HepG2 (cell line): ENCODE measurements at regions not wholly inside any gene's neighbourhood (a gene's known extent, or its start where the extent isn't known, plus 50 kb on each side); places are given as distances from the start of the nearest gene placed in this dataset.

ENCODE experiments used
- ATAC-seq: fragments of 200-7000 bp; cut with Tn5 transposase; 3 replicates; pipeline ENCODE4 v1.9.1; 2020; ENCODE audit warnings: mild to moderate bottlenecking, moderate library complexity
- BruUV-seq: library from RNA; stranded (reverse); fragments of 400-500 nt; replicated peaks from 2 replicates; lab custom pipeline; 2021; lab: Mats Ljungman, UMichigan
- CTCF ChIA-PET: fragments of 300-600 bp; formaldehyde crosslinking; extraction: SDS; loops from one replicate; lab custom pipeline; 2021; ENCODE audit warnings: low total read pairs, inconsistent platforms, low intra/inter-chr PET ratio; lab: Yijun Ruan, JAX
- POLR2A ChIA-PET: fragments of 350-600 bp; sonication (Branson Sonifier 250); formaldehyde crosslinking; loops from one replicate; lab custom pipeline; 2020; ENCODE audit warnings: antibody characterized with exemption, inconsistent platforms; lab: Yijun Ruan, JAX
- DNase-seq: peaks from one replicate; pipeline ENCODE4 v3.0.0-alpha.2; 2015; ENCODE audit warnings: low spot score
- FAIRE-seq: peaks from 3 replicates; lab custom pipeline; 2011; peaks lifted over from hg19 to GRCh38; lab: Jason Lieb, UNC
- H2AFZ ChIP-seq: one replicate; pipeline ENCODE4 v1.6.1; 2011; ENCODE audit warnings: low read length, inconsistent platforms
- H3K27ac ChIP-seq: fragments of 300-600 bp; 3 replicates; pipeline ENCODE4 v1.8.0; 2011; ENCODE audit warnings: mixed run types, mild to moderate bottlenecking, mixed read lengths, low read length, inconsistent platforms; ENCODE audit not compliant: insufficient read depth; ENCODE audit errors: extremely low read length
- H3K27me3 ChIP-seq, 2 experiments: fragments of 200-600 bp in 1 of 2; 2 replicates in 1 of 2; 3 replicates in 1 of 2; pipeline versions ENCODE4 v1.6.0 to v1.8.0; 2011; ENCODE audit warnings: low read length in 2 of 2, mild to moderate bottlenecking in 2 of 2, moderate library complexity in 2 of 2, inconsistent platforms in 1 of 2; ENCODE audit not compliant: insufficient read depth in 2 of 2, control insufficient read depth in 1 of 2
- H3K36me3 ChIP-seq, 2 experiments: fragments of 200-600 bp in 1 of 2; replicated peaks in 1 of 2; 2 replicates in 1 of 2; 3 replicates in 1 of 2; pipeline versions ENCODE4 v1.5.1 to v1.8.0; 2011; ENCODE audit warnings: low read length in 2 of 2, inconsistent platforms in 1 of 2; ENCODE audit not compliant: insufficient read depth in 2 of 2, control insufficient read depth in 1 of 2
- H3K4me1 ChIP-seq: 2 replicates; pipeline ENCODE4 v1.5.1; 2012; ENCODE audit warnings: low read length, inconsistent platforms; ENCODE audit not compliant: insufficient read depth
- H3K4me2 ChIP-seq: 2 replicates; pipeline ENCODE4 v1.6.0; 2011; ENCODE audit warnings: low read depth, low read length, inconsistent platforms
- H3K4me3 ChIP-seq, 3 experiments: fragments of 200-600 bp in 1 of 3; sonication (generic), shearing (Covaris generic) in 1 of 3; replicated peaks in 1 of 3; 2 replicates each; pipeline ENCODE4 v1.5.1; 2011 to 2016; ENCODE audit warnings: low read length in 3 of 3, inconsistent platforms in 2 of 3, low read depth in 2 of 3, mild to moderate bottlenecking in 2 of 3, control low read depth in 1 of 3, mixed read lengths in 1 of 3; ENCODE audit not compliant: insufficient read depth in 1 of 3
- H3K79me2 ChIP-seq: one replicate; pipeline ENCODE4 v1.6.1; 2011; ENCODE audit warnings: low read length, inconsistent platforms; ENCODE audit not compliant: insufficient read depth
- H3K9ac ChIP-seq: 2 replicates; pipeline ENCODE4 v1.6.0; 2011; ENCODE audit warnings: mild to moderate bottlenecking, low read depth, low read length, inconsistent platforms; ENCODE audit not compliant: insufficient read depth
- H3K9me3 ChIP-seq: 2 replicates; pipeline ENCODE4 v1.5.1; 2012; ENCODE audit warnings: mild to moderate bottlenecking, low read length
- H4K20me1 ChIP-seq: 2 replicates; pipeline ENCODE4 v1.6.0; 2011; ENCODE audit warnings: inconsistent platforms, mild to moderate bottlenecking, low read length, moderate library complexity; ENCODE audit not compliant: insufficient read depth
- DBP ChIP-seq: sonication (generic); formaldehyde crosslinking; IDR thresholded peaks from 2 replicates; pipeline ENCODE4 v1.4.0; 2020; ENCODE audit warnings: missing genetic modification reagents; ENCODE audit errors: not compliant biosample characterization
- EZH2 ChIP-seq: conservative IDR thresholded peaks from 2 replicates; pipeline ENCODE4 v1.6.1; 2012; ENCODE audit warnings: mild to moderate bottlenecking, low read depth, low read length, moderate library complexity
- FOXA1 ChIP-seq, 2 experiments: fragments of 450-650 bp in 1 of 2; sonication (generic) in 1 of 2; formaldehyde crosslinking in 1 of 2; IDR thresholded peaks; 2 replicates each; pipeline versions ENCODE4 v1.4.0 to v1.6.1; 2016 to 2020; ENCODE audit warnings: missing genetic modification reagents in 1 of 2
- JARID2 ChIP-seq: sonication (generic); formaldehyde crosslinking; IDR thresholded peaks from 2 replicates; pipeline ENCODE4 v1.8.1; 2023; ENCODE audit warnings: missing genetic modification reagents, inconsistent platforms; ENCODE audit not compliant: insufficient replicate concordance
- KAT8 ChIP-seq: IDR thresholded peaks from 2 replicates; pipeline ENCODE4 v1.6.1; 2016; ENCODE audit warnings: missing genetic modification reagents, missing compliant biosample characterization
- MEIS1 ChIP-seq: sonication (generic); formaldehyde crosslinking; IDR thresholded peaks from 2 replicates; pipeline ENCODE4 v1.9.0; 2021; ENCODE audit warnings: mild to moderate bottlenecking, missing genetic modification reagents, moderate library complexity, borderline replicate concordance
- PCBP1 ChIP-seq: fragments of 200-400 bp; formaldehyde crosslinking; IDR thresholded peaks from 2 replicates; pipeline ENCODE4 v1.6.1; 2017; ENCODE audit warnings: mild to moderate bottlenecking, low read depth, low read length, borderline replicate concordance
- PRDM4 ChIP-seq: sonication (generic); formaldehyde crosslinking; IDR thresholded peaks from 2 replicates; pipeline ENCODE4 v1.9.0; 2021; ENCODE audit warnings: missing genetic modification reagents, borderline replicate concordance
- SRF ChIP-seq: IDR thresholded peaks from 2 replicates; pipeline ENCODE4 v1.6.1; 2011; ENCODE audit warnings: mild to moderate bottlenecking, low read depth, low read length, moderate library complexity
- TBL1XR1 ChIP-seq: fragments of 150-350 bp; IDR thresholded peaks from 2 replicates; pipeline ENCODE4 v1.6.1; 2014; ENCODE audit warnings: borderline replicate concordance, low read length; ENCODE audit not compliant: partially characterized antibody
- TCF7 ChIP-seq: sonication (generic); IDR thresholded peaks from 2 replicates; pipeline ENCODE4 v1.6.1; 2016; ENCODE audit warnings: antibody characterized with exemption, low read depth
- TGIF2 ChIP-seq: IDR thresholded peaks from 2 replicates; pipeline ENCODE4 v1.6.1; 2016; ENCODE audit warnings: control low read depth, missing compliant biosample characterization
- ZBTB34 ChIP-seq: sonication (generic); formaldehyde crosslinking; IDR thresholded peaks from 2 replicates; pipeline ENCODE4 v1.8.0; 2022; ENCODE audit warnings: mild to moderate bottlenecking, missing genetic modification reagents
- ZBTB42 ChIP-seq: sonication (generic); formaldehyde crosslinking; IDR thresholded peaks from 2 replicates; pipeline ENCODE4 v1.5.0; 2020; ENCODE audit warnings: mild to moderate bottlenecking, missing genetic modification reagents
- ZFAT ChIP-seq: sonication (generic); formaldehyde crosslinking; conservative IDR thresholded peaks from 2 replicates; pipeline ENCODE4 v1.8.1; 2023; ENCODE audit warnings: missing genetic modification reagents, inconsistent platforms
- ZNF550 ChIP-seq: sonication (generic); formaldehyde crosslinking; IDR thresholded peaks from 2 replicates; pipeline ENCODE4 v1.4.0; 2020; ENCODE audit warnings: mild to moderate bottlenecking, missing genetic modification reagents, borderline replicate concordance
- WGBS: methylation state at CpG from one replicate; pipeline ENCODE4 v1.1.6; 2017; ENCODE audit warnings: low lambda C conversion rate; 5-methylcytosine and 5-hydroxymethylcytosine counted together
- in situ Hi-C: cut with HindIII; loops from 2 replicates; pipeline ENCODE4 v1.10.0; 2017; ENCODE audit warnings: low pct_unique_long_range_greater_than_20kb; ENCODE audit not compliant: extremely low pct_ligation_motif_present
- intact Hi-C: fragments of 100-400 bp; cut with micrococcal nuclease; formaldehyde crosslinking; loops from one replicate; pipeline ENCODE4 v1.10.0; 2022; ENCODE audit not compliant: unreplicated experiment
- TF ChIP-seq, protein P1 (sequence below): sonication (generic); formaldehyde crosslinking; IDR thresholded peaks from 2 replicates; pipeline ENCODE4 v1.8.1; 2023; ENCODE audit warnings: missing genetic modification reagents, inconsistent platforms, borderline replicate concordance
- TF ChIP-seq, protein P2 (sequence below): sonication (generic); formaldehyde crosslinking; IDR thresholded peaks from 2 replicates; pipeline ENCODE4 v1.8.0; 2022; ENCODE audit warnings: mild to moderate bottlenecking, missing genetic modification reagents, moderate library complexity

GRCh38 chr12:115761784-115762183, 515.7 kb downstream of the MED13L start (continued):
- TF ChIP-seq DBP (CRISPR knock-in tag) (no peak), ZNF550 (CRISPR knock-in tag) (no peak)

GRCh38 chr12:115760231-115760630, 517.3 kb downstream of the MED13L start:
- Histone ChIP-seq H3K9ac (no peak overlapping the region), H4K20me1 (no peaks in the 10 kb centered on the region), H3K9me3 (no peaks in the 10 kb centered on the region), H3K27ac (no peak overlapping the region), H3K27me3 (peaks cover 0 to 16% of the 10 kb centered on the region in 2 experiments; a peak in 4 of 5 replicates), H3K4me3 (no peak overlapping the region), H3K4me2 (no peak overlapping the region), H3K4me1 (peaks cover 25% of the 10 kb centered on the region), H2AFZ (no peak overlapping the region), H3K36me3 (no peaks in the 10 kb centered on the region), H3K79me2 (no peaks in the 10 kb centered on the region)
- BruUV-seq, result no TSS peak
- ATAC-seq, result no peak
- intact Hi-C loops, result no loop called here
- in situ Hi-C loops, result no loop called here
- CTCF ChIA-PET, result no interaction called here
- 28% methylated on average over 5 of the region's 5 CpGs for WGBS
- TF ChIP-seq, protein P1, sequence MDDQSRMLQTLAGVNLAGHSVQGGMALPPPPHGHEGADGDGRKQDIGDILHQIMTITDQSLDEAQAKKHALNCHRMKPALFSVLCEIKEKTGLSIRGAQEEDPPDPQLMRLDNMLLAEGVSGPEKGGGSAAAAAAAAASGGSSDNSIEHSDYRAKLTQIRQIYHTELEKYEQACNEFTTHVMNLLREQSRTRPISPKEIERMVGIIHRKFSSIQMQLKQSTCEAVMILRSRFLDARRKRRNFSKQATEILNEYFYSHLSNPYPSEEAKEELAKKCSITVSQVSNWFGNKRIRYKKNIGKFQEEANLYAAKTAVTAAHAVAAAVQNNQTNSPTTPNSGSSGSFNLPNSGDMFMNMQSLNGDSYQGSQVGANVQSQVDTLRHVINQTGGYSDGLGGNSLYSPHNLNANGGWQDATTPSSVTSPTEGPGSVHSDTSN (CRISPR knock-in tag), result no peak
- TF ChIP-seq KAT8 (CRISPR knock-in tag), result no peak
- TF ChIP-seq ZFAT (CRISPR knock-in tag), result no peak
- no peak for TF ChIP-seq PRDM4 (CRISPR knock-in tag)
- no peak for TF ChIP-seq ZBTB42 (CRISPR knock-in tag)
- TF ChIP-seq, protein P2, sequence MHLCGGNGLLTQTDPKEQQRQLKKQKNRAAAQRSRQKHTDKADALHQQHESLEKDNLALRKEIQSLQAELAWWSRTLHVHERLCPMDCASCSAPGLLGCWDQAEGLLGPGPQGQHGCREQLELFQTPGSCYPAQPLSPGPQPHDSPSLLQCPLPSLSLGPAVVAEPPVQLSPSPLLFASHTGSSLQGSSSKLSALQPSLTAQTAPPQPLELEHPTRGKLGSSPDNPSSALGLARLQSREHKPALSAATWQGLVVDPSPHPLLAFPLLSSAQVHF, result no peak
- TF ChIP-seq JARID2 (CRISPR knock-in tag), result no peak
- TF ChIP-seq EZH2, result no peak
- no peak for TF ChIP-seq TBL1XR1
- TF ChIP-seq TCF7, result no peak
- no peak for TF ChIP-seq MEIS1
- no peak for TF ChIP-seq FOXA1 (IDR thresholded peaks at IDR 0.05)
- TF ChIP-seq FOXA1 (CRISPR knock-in tag; IDR thresholded peaks at IDR 0.05), result no peak
- TF ChIP-seq SRF, result no peak
- no peak for TF ChIP-seq TGIF2 (CRISPR knock-in tag)
- TF ChIP-seq PCBP1, result no peak
- TF ChIP-seq ZBTB34 (CRISPR knock-in tag), result no peak
- no peak for FAIRE-seq
- POLR2A ChIA-PET, result no interaction called here
- no peak for DNase-seq
